Skin epidermis (tissue), 12 donors: ENCODE measurements at regions not wholly inside any gene's neighbourhood (a gene's known extent, or its start where the extent isn't known, plus 50 kb on each side); places are given as distances from the start of the nearest gene placed in this dataset.

Experiments used
- H3K27ac ChIP-seq, 21 experiments: fragments of 200-600 bp; sonication (generic) in 11 of 21; one replicate each; pipeline ENCODE4 v1.5.0; 2020; ENCODE audit warnings: mild to moderate bottlenecking in 3 of 21, inconsistent platforms in 2 of 21, moderate library complexity in 2 of 21
- H3K4me3 ChIP-seq, 7 experiments: fragments of 200-600 bp; sonication (generic) in 2 of 7; one replicate each; pipeline ENCODE4 v1.5.0; 2020; ENCODE audit warnings: inconsistent platforms in 2 of 7, mild to moderate bottlenecking in 2 of 7, moderate library complexity in 1 of 7

DNA sequence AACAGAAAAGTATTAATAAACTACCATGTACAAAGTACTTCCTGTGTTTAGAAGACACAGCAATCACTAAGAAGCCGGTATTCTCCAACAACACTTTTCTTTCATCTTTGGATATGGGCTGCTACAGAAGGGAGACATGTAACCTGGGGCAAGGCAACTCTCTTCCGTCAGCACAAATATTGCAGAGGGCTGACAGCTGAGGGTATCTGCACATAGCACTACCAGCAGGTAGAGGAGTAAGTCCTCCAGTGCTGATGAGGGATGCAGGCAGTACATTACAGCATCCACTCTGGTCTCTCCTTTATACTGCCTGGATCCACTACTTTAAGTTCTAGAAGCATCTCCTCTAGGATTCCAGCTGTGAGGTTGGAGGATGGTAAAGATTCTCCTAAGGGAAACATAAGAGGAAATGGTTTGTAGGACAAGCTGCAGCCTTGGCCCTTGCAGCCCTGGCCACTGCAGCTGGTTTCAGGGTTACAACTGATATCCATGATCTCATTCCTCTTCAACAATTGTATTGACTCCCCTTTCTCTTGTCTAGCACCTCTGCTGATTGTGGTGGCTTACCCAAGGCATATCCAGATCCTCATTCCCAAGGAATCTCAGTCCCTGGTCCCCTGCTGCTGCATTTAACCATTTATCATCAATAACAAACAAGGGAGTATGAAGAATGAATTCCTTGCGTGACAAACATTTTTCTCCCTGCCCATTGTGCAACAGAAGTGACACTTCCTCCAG, 110.7 kb upstream of the ADGRF1 start:
- Histone ChIP-seq H3K27ac (no peak overlapping the region), H3K4me3 (no peak overlapping the region)

DNA sequence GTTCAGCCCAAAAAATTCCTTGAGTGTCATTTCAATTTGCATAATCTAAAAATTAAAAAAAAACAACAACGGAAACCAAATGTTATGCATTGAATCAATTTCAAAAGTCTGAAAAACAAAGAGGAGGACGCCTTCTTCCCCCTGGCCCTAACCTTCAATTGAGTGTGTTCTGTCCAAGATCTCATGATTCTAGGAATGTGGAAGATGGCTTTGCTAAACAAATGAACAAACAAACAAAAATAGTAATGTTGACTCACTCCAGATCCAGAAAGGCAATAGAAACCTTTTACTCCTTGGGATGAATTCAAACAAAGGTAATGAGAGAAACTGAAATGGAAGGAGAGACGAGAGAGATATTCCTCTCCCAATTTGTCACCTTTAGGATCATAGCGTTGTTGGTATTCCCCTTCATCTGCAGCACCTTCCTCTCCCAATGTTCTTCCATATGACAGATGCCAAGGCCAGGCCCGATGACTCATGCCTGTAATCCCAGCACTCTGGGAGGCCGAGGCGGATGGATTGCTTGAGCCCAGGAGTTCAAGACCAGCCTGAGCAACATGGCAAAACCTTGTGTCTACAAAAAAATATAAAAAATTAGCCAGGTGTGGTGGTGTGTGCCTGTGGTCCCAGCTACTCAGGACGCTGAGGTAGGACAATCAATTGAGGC, 109.2 kb upstream of the ADGRF1 start:
- no peak overlapping the region for H3K27ac ChIP-seq
- no peak overlapping the region for H3K4me3 ChIP-seq

- Histone ChIP-seq H3K4me3 (no peak overlapping the region), H3K27ac (no peak overlapping the region)
These were observed 107.4 kb upstream of the ADGRF1 start for GRCh38 chr6:47149554-47149953.

DNA sequence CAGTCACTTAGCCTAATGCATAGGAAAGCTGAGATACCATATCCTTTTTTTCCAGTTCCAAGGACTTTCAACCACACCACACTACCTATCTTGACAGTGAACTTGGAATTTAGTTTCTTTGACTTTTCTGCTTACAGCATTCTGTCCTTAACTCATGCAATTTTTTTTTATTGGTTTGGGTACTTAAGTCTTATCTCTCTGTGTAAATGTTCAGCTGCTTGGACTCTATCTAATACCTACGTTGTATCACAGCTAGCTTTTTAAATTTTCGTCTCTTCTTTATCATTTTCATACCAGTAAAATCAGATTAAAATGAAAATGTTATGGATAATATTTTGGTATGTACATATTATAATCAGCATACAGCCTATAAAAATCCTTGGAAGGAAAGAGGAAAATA, 106.9 kb upstream of the ADGRF1 start:
- no peak overlapping the region for H3K27ac ChIP-seq
- no peak overlapping the region for H3K4me3 ChIP-seq

- no peak overlapping the region for H3K27ac ChIP-seq
- no peak overlapping the region for H3K4me3 ChIP-seq
These were observed 105.8 kb upstream of the ADGRF1 start for GRCh38 chr6:47147836-47148344.

GRCh38 chr6:47147175-47147727, 105.1 kb upstream of the ADGRF1 start:
- Histone ChIP-seq H3K27ac (no peak overlapping the region), H3K4me3 (no peak overlapping the region)

DNA sequence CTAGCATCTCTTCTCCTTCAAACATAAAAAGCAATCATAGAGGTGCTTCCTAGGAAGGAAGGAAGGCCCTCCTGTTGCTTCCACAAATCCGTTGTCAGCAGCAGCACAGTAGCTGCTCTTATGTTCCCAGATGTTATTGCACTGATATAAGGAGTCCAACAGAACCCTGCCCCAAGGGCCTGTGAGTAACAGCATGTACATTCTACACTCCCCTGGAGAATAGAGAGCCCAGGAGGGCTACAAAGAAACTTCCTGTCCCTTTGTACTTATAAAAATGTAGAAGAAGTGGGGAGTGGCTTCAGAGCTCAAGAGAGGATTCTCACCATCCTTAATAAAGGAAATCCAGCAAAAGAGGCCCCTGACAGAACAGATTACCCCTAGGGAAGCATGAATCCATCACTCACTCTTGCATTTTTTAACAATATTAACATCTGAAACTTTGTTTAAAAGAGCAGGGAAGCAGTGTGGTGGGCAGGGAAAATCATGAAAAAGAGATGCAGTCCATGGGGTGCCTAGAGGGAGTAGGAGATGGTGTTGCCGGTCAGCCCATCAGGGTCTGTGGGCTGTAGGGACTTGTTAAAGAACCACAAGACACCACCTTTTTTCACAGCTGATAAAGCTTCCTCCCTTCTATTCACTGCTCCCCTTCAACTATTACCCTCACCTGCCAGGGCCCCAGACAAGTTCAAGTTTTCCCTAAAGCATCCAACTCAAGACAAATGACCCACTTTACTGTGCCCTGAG, 104.5 kb upstream of the ADGRF1 start:
- H3K27ac ChIP-seq, result no peak overlapping the region
- no peak overlapping the region for H3K4me3 ChIP-seq

- H3K4me3 ChIP-seq, result no peak overlapping the region
- peak overlapping the region in 1 of 21 experiments; percentile 11 for H3K27ac ChIP-seq
These were observed 103.1 kb upstream of the ADGRF1 start for GRCh38 chr6:47145212-47145611.

- peak overlapping the region in 1 of 21 experiments; percentile 11 for H3K27ac ChIP-seq
- no peak overlapping the region for H3K4me3 ChIP-seq
These were observed 102.2 kb upstream of the ADGRF1 start for GRCh38 chr6:47144306-47144705.

DNA sequence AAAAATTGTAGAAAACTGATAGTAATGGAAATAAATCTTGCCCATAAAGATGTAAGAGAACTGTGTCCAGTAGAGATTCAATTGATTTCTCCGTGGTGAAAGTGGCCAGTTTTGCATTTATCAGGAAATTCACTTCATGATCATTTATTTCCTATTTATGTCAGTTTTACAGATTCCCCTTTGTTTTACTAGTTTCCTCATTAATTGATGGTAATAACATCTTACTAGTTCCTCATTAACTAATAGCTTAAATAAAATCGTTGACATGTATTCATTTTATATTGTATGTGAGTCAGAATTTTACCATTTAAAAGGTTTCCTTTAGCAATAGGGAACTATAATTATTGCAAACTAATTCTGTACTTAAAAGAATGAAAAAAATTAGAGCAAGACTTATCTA, 99.8 kb upstream of the ADGRF1 start:
- H3K4me3 ChIP-seq, result no peak overlapping the region
- no peak overlapping the region for H3K27ac ChIP-seq

DNA sequence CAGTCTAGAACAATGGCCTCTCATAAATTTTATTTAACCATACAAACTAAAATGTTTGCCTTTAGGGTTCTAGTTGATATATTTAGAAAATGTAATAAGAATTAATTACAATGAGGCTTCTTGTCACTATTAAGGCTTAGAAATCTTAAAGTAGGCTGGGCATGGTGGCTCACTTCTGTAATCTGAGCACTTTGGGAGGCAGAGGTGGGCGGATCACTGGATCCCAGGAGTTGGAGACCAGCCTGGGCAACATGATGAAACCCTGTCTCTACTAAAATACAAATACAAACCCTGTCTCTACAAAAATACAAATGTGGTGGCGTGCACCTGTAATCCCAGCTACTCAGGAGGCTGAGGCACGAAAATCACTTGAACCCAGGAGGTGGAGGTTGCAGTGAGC, 99.0 kb upstream of the ADGRF1 start:
- H3K27ac ChIP-seq, result no peak overlapping the region
- no peak overlapping the region for H3K4me3 ChIP-seq

- Histone ChIP-seq H3K4me3 (no peak overlapping the region), H3K27ac (peak overlapping the region in 1 of 21 experiments; percentile 14)
These were observed 95.9 kb upstream of the ADGRF1 start for GRCh38 chr6:47138046-47138445.

DNA sequence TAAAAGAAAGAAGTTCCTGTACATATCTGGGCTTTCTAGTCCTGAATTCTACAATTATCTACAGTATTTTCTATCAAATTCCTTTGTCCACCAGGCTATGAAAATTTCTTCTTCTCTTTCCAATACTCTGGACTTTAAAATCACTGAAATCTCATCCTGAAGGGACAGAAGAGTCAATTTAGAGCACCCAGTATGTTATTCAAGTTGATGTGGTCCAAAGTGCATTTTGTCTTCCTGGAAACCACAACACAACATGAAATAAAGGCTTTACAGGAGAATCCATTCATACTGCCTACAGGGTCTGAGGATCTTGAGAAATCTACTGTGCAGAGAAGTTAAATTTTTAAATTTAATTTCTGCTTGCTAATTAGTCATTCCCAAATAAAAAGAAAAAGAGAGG, 94.9 kb upstream of the ADGRF1 start:
- Histone ChIP-seq H3K4me3 (no peak overlapping the region), H3K27ac (no peak overlapping the region)

GRCh38 chr6:47135772-47136171, 93.6 kb upstream of the ADGRF1 start:
- Histone ChIP-seq H3K27ac (no peak overlapping the region), H3K4me3 (no peak overlapping the region)

DNA sequence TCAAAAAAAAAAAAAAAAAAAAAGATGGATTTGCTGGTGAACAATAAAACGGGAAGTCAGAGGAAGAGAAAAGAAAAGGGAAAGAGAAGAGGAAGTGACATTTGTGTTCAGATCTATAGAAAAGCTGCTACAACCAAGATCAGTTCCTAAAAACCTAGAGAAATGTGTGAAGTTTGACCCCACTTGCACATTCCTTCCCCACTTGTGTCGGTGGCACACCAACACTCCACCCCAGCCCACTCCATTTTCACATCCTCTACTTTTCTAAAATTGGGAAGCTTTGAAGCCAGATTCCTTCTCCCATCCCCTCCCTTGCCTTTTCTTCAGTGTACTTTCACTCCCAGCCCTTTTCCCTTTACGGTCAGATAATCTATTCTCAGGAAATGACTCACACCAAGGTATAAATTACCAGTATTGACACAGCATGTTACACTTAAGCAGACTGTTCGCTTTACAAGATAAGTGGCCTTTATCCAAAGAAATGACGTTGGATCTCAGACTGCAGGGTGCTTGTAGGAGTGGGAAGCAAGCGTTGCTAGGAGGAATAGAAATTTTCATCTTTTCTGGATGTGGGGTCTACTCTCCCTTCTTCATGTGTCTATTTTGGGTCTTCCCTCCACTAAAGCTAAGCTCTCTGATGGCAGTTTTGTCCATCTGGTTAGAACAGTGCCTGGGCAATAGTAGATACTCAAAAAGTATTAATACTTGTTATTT, 92.5 kb upstream of the ADGRF1 start:
- Histone ChIP-seq H3K27ac (peak overlapping the region in 4 of 21 experiments; percentile 25 to 43 (median 36)), H3K4me3 (no peak overlapping the region)

DNA sequence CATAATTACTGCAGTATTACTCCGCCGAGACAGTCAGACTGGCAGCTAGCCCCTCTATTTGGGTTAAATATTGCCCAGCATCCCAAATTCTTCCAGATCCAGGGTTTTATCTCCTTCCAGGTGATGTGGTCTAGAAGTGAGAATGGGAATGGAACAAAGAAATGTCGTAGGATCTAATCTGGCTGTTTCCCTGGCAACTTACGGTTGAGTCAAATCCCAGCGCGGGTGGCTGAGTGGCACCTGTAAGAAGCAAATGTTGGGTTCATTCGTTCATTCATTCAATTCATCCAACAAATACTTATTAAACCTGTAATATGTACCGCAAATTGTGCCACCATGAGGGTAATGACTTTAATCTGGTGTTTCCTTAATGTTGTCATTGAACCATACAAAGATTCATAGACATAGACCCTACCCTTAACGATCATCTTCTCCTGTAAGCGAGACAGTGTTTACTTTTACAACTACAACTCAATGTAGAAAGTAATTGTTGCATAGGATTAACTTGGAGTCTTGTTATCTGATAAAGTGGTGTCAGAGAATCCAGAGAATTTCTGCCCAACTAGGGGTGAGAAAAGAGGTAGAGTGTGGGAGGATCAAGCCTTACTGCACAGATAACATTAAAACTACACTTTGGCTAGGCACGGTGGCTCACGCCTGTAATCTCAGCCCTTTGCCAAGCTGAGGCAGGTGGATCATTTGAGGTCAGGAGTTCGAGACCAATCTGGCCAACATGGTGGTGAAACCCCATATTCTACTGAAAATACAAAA, 91.3 kb upstream of the ADGRF1 start:
- Histone ChIP-seq H3K4me3 (no peak overlapping the region), H3K27ac (no peak overlapping the region)

DNA sequence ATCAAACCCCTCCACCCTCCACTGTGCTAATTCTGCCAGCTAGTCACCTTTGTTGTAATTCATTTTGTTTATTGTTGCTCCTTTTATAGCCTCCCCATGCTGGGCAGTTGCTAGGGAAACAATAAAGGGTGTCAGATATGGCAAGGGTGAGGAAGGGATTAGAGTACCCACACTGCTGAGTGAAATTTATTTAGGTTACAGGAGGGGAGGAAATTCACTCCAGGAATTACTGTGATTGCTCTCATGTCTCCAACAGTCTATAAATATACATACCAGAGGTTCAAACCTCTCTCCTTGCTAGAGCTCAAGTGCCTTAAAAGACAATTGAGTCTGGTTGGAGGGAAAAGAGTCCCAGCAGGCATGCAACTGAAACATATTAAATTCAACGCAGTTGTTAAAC, 90.6 kb upstream of the ADGRF1 start:
- Histone ChIP-seq H3K4me3 (no peak overlapping the region), H3K27ac (no peak overlapping the region)

GRCh38 chr6:47131773-47132172, 89.6 kb upstream of the ADGRF1 start:
- H3K27ac ChIP-seq, result no peak overlapping the region

GRCh38 chr6:47130086-47130485, 88.0 kb upstream of the ADGRF1 start:
- Histone ChIP-seq H3K4me3 (no peak overlapping the region), H3K27ac (no peak overlapping the region)

More at GRCh38 chr6:47131773-47132172, 89.6 kb upstream of the ADGRF1 start:
- no peak overlapping the region for H3K4me3 ChIP-seq
